Activated naive CD4-positive, alpha-beta T cell treated with anti-CD3 and anti-CD28 coated beads, Interleukin-2, amount 50 U/mL, for 72 hours (primary cell): ENCODE measurements at regions not wholly inside any gene's neighbourhood (a gene's known extent, or its start where the extent isn't known, plus 50 kb on each side); places are given as distances from the start of the nearest gene placed in this dataset.
"Not testable (repeated sequence)": the region's sequence is repeated elsewhere in the genome, so short reads cannot be mapped to it uniquely, and the experiment has no call there.

Experiments used
- ATAC-seq, 2 donors: fragments of 150-1000 bp; cut with Tn5 transposase; 2 replicates each; pipeline ENCODE4 v1.10.0; 2021; ENCODE audit warnings: mild to moderate bottlenecking in 2 of 2, moderate library complexity in 2 of 2
- DNase-seq, 2 donors: peaks; one replicate each; pipeline ENCODE4 v3.0.0; 2021 to 2022; ENCODE audit warnings: low spot score in 2 of 2
- H3K27ac Mint-ChIP-seq, 2 donors: one replicate each; pipeline ENCODE4 v1.8.0; 2022; ENCODE audit warnings: mild to moderate bottlenecking in 2 of 2, mixed read lengths in 2 of 2
- H3K36me3 Mint-ChIP-seq, 2 donors: one replicate each; pipeline ENCODE4 v1.8.0; 2022; ENCODE audit warnings: mixed read lengths in 2 of 2
- H3K9me3 Mint-ChIP-seq, 2 donors: one replicate each; pipeline ENCODE4 v1.8.0; 2022; ENCODE audit warnings: mixed read lengths in 2 of 2

DNA sequence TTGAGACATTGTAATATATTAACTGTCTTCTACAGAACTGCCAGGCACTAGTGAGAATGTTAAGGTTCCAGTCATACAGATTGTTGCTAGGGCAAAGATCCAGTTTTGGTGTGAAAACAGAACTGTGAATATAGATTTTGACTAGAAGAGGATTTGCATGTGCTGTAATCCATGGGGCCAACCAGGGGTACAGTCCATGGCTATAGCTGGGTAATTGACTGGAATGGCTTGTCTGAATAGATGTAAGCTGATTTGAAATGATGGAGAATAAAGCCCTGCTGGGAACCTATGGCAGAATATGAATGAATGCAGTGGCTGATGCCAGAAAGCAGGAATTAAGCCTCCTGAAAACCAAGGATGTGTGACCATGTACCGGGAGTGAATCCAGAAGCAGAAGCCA lies 748.5 kb upstream of the CDH10 start:
- Mint-ChIP-seq H3K9me3 (peaks cover 0 to 10% of the 10 kb centered on the region in 2 donors), H3K36me3 (no peaks in the 10 kb centered on the region), H3K27ac (no peak overlapping the region)
- no peak for ATAC-seq
- DNase-seq, result no peak

DNA sequence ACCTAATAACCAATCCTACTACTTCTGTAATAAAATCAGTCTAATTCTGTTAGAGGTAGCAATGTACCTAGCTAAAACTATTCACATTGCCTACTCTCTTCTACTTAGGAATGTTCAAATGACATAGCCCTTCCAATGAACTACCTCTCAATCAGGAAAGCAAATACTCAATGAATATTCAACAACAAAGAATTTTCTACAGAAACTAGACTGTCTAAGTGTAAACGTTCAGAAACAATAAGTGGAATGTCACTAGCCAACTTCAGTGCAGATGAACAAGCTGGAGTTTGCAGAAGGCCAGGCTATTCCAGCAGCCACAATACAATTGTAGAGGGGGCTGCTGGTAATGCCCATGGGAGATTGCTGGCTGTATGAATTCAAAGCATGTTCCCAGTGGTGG lies 743.2 kb upstream of the CDH10 start:
- H3K9me3 Mint-ChIP-seq, result peaks cover 16 to 18% of the 10 kb centered on the region in 2 donors
- H3K36me3 Mint-ChIP-seq, result peaks cover 7% of the 10 kb centered on the region in 2 donors

DNA sequence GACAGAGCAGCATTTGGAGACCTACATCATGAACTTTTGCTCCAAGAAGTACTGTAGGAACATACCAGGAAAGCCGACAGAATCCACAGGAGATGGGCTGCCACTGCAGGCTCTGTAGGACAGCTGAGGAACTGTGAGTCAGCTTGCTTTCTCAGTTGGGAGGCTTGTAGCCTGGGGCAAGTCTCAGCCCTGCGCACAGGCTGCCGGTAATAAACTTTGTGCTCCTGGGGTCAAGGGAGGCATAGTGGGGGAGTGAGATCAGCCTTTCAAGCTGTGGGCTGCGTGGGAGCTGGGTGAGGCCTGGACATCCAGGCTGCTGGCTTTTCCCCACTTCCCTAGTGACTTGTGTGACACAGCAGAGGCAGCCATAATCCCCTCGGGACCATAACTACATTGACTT lies 718.0 kb upstream of the CDH10 start:
- no peak overlapping the region for H3K27ac Mint-ChIP-seq
- no peak for DNase-seq
- H3K9me3 Mint-ChIP-seq, result peaks cover 41 to 49% of the 10 kb centered on the region in 2 donors
- H3K36me3 Mint-ChIP-seq, result peaks cover 0 to 17% of the 10 kb centered on the region in 2 donors
- no peak for ATAC-seq

More for the DNA sequence above, 743.2 kb upstream of the CDH10 start:
- H3K27ac Mint-ChIP-seq, result no peak overlapping the region
- no peak for DNase-seq
- no peak for ATAC-seq

DNA sequence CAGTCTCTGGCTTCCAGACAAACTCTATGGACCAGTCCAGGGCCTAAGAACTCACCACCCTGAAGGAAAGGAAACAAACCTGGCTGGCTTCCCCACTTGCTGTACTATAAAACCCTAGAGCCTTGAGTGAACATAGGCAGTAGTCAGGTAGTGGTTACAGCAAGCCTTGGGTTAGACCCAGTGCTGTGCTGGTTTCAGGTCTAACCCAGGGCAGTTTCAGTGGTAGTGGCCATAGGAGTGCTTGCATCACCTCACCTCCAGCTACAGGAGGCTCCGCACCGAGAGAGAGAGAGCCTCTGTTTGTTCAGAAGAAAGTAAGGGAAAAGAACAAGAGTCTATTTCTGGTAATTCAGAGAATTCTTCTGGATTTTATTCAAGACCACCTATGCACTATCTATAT lies 714.1 kb upstream of the CDH10 start:
- ATAC-seq, result no peak
- no peak for DNase-seq
- Mint-ChIP-seq H3K27ac (no peak overlapping the region), H3K36me3 (peaks cover 0 to 12% of the 10 kb centered on the region in 2 donors), H3K9me3 (peaks cover 37 to 45% of the 10 kb centered on the region in 2 donors)

DNA sequence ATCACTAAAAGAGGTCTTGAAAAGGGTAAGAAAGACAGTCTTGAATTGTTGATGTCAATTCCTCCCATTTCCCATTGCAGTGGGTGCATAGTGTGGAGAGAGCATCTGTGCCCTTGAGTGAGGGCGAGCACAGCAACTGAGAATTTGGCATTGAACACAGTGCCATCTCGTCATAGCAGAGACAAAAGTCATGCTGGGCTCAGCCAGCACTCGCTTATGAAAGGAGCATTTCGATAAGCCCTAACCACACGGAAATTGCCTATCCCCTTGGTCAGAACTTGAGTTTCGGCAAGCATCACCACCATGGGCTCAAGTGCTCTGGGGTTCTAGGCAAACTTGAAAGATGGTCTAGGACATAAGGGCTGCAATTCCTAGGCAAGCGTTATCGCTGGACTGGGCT lies 712.8 kb upstream of the CDH10 start:
- no peak overlapping the region for H3K27ac Mint-ChIP-seq
- no peak for DNase-seq

DNA sequence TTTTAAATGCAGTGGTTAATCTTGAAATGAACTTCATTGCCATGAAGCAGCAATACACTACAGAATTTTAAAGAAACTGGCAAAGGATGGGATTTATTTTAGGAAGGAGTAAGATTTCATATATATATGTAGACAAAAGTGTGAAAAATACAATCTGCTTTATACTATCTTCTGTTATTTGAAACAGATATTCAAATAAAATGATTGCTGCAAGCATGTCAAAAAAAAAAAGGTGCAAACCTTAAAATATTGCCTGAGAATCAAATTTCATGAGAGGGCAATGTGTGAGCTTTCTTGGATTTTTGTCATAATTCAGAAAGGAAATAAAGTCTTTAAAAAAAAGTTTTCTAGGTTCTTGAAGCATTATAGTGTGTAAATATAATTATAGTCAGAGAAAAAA lies 705.0 kb upstream of the CDH10 start:
- DNase-seq (no peak), ATAC-seq (no peak)
- no peak overlapping the region for H3K27ac Mint-ChIP-seq
- H3K9me3 Mint-ChIP-seq, result peaks cover 7 to 19% of the 10 kb centered on the region in 2 donors
- peaks cover 0 to 6% of the 10 kb centered on the region in 2 donors for H3K36me3 Mint-ChIP-seq

More for the DNA sequence above, 712.8 kb upstream of the CDH10 start:
- Mint-ChIP-seq H3K9me3 (peaks cover 28 to 40% of the 10 kb centered on the region in 2 donors), H3K36me3 (peaks cover 0 to 5% of the 10 kb centered on the region in 2 donors)
- no peak for ATAC-seq

DNA sequence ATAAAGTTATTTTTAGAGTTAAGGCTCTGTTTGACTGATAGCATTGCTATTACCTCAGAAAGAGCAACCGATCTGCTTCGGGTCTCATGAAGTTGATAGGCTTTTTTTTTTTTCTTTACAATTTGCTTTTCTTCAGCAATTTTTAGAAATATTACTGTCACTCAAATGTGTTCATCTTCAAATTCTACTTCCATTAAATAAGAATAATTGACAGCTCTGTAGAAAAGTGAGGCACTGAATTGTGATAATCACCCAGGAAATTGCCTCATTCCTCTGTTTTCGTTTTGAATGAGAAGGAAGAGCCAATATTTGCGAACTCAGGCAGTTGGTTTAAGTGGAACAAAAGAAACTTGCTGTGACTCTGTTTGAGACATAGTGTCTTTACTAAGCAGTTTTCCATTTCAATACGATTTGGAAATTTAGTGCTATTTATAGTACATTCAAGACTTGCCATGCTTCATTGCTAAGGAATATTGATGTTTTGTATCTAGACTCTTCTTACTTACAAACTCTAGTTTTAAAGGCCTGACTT lies 700.5 kb upstream of the CDH10 start:
- ATAC-seq (no peak), DNase-seq (no peak)
- Mint-ChIP-seq H3K36me3 (peaks cover 0 to 8% of the 10 kb centered on the region in 2 donors), H3K9me3 (peaks cover 7 to 31% of the 10 kb centered on the region in 2 donors), H3K27ac (no peak overlapping the region)

DNA sequence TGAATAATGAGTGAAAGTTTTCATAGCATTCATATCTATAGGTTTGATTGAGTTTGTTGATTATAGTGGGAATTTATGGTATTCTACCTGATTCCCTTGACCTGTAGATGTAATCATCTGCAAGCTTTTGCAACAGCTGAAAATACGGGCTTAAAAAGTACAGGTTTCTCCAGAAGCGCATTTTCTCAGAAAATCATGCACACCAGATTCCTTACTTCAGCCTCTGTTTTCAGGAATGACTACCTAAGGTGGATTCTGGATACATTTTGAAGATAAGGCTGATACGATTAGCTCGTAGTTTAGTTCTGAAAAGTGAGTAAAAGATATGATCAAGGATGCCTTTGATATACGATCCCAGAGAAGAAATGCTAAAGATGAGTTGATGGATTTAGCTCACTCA lies 694.8 kb upstream of the CDH10 start:
- no peak for DNase-seq

DNA sequence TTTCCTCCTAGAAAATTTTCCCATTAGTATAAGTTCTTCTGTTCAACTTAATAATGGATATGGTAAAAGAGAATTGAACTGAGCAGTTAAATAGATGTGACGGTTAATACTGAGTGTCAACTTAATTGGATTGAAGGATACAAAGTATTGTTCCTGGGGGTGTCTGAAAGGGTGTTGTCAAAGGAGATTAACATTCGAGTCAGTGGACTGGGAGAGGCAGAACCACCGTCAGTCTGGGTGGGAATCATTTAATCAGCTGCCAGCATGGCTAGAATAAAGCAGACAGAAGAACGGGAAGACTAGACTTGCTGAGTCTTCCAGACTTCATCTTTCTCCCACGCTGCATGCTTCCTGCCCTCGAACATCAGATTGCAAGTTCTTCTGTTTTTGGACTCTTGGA lies 689.6 kb upstream of the CDH10 start:
- Mint-ChIP-seq H3K36me3 (peaks cover 0 to 6% of the 10 kb centered on the region in 2 donors), H3K9me3 (peaks cover 20 to 21% of the 10 kb centered on the region in 2 donors), H3K27ac (no peak overlapping the region)
- DNase-seq (no peak), ATAC-seq (no peak)

More for the DNA sequence above, 694.8 kb upstream of the CDH10 start:
- Mint-ChIP-seq H3K36me3 (peaks cover 0 to 6% of the 10 kb centered on the region in 2 donors), H3K9me3 (peaks cover 30% of the 10 kb centered on the region in 2 donors), H3K27ac (no peak overlapping the region)
- no peak for ATAC-seq

DNA sequence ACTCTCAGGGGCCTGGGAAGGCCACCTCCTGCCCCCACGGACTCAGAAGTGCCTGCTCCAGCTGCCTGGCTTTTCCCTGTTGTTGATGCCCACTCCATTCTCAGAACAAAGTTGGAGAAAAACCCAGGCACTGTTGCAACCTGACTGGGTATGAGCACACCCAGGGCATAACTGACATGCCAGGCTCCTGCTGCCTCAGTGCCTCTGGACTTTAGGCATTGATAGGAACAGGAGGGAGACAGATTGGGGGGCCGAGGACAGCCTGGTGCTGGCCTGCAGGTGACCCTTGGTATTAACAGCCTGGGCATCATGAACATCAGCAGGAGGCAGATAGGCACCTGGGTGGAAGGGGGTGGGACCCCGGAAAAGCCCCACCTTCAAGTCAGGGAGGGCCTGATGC lies 685.9 kb upstream of the CDH10 start:
- no peak for DNase-seq
- peaks cover 4 to 6% of the 10 kb centered on the region in 2 donors for H3K9me3 Mint-ChIP-seq
- no peak overlapping the region for H3K27ac Mint-ChIP-seq
- no peaks in the 10 kb centered on the region for H3K36me3 Mint-ChIP-seq
- ATAC-seq, result no peak

DNA sequence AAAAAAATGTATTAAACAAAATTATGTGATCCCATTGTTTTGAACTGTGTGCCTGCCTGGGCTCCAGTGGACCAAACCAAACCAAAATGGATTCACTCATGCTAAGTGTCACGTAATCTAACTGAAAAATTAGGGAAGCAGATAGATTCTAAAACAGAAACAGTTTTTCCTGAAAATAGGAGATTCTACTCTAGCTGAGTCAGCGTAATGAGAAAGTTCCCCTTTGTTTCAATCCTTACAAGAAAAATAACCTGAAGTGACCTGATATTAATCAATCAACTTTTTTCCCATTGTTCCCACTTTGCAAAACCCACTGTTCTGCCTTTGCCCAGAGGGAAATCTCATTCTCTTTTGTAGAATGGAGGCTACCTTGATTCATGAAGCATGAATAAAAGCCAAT lies 682.4 kb upstream of the CDH10 start:
- H3K9me3 Mint-ChIP-seq, result peaks cover 0 to 3% of the 10 kb centered on the region in 2 donors
- ATAC-seq (no peak), DNase-seq (no peak)
- no peak overlapping the region for H3K27ac Mint-ChIP-seq
- H3K36me3 Mint-ChIP-seq, result no peaks in the 10 kb centered on the region

DNA sequence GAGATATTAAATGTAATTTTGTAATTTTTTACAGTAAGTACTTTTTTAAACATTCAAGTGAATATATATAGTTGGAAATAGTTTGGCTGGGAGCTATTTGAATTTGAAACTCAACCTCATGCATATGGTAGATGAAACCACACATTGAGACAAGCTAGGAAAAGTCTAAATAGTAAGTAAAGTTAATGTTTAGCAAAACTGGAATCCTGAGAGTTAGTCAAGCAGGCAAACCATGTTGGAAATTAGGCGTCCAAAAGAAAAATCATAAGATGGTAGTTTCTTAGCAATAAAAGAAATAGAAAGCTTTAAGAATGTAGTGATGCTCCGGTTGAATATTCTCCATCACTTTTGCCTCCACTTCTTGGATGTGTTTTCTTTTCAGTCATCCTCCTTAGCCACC lies 657.1 kb upstream of the CDH10 start:
- H3K27ac Mint-ChIP-seq, result no peak overlapping the region
- H3K9me3 Mint-ChIP-seq, result peaks cover 12 to 18% of the 10 kb centered on the region in 2 donors
- no peaks in the 10 kb centered on the region for H3K36me3 Mint-ChIP-seq
- no peak for DNase-seq
- no peak for ATAC-seq

DNA sequence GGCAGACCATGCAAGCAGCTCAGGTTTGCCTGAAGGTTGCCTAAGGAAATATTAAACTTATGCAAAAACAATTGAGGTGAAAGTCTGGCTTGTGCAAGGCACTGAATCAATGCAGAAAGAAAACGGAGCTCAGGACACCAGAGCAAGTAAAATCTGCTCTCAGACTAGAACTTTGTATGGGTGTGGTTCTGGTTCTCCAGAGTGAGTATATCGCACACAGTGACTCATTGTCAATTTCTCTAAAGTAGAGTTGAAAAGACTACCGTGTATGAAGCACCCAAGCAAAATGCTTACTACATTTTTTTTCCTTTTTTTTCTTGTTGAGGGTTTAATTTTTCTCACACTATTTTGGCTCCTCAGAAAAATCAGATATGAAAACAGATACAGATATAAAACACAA lies 650.3 kb upstream of the CDH10 start:
- peaks cover 20 to 21% of the 10 kb centered on the region in 2 donors for H3K9me3 Mint-ChIP-seq
- DNase-seq (no peak), ATAC-seq (no peak)
- no peak overlapping the region for H3K27ac Mint-ChIP-seq
- no peaks in the 10 kb centered on the region for H3K36me3 Mint-ChIP-seq

DNA sequence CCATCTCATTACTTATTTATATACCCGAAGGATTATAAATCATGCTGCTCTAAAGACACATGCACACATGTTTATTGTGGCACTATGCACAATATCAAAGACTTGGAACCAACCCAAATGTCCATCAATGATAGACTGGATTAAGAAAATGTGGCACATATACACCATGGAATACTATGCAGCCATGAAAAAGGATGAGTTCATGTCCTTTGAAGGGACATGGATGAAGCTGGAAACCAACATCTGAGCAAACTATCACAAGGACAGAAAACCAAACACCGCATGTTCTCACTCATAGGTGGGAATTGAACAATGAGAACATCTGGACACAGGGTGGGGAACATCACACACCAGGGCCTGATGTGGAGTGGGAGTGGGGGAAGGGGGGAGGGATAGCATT lies 645.0 kb upstream of the CDH10 start:
- not testable (repeated sequence) for DNase-seq, H3K9me3 Mint-ChIP-seq, H3K36me3 Mint-ChIP-seq, ATAC-seq, H3K27ac Mint-ChIP-seq

DNA sequence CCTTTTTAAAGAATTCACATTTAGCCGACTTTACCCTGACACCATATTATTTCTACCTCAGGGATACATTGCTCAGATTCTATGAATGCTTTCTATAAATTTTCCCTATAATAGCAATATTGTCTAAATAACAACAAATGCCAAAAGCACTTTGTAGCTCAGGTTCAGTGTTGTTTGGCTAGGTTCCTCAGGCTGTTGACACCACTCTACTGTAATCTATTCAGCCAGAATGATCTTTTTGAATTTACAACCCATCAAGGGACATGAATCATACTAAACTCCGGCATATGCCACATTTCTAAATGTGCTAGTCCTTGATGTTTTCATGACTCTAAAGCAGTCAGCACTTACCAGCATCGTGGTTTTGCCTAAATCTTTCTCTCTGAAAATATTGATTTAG lies 641.5 kb upstream of the CDH10 start:
- H3K9me3 Mint-ChIP-seq, result peaks cover 7 to 13% of the 10 kb centered on the region in 2 donors
- ATAC-seq (no peak), DNase-seq (no peak)
- H3K36me3 Mint-ChIP-seq, result no peaks in the 10 kb centered on the region
- no peak overlapping the region for H3K27ac Mint-ChIP-seq

DNA sequence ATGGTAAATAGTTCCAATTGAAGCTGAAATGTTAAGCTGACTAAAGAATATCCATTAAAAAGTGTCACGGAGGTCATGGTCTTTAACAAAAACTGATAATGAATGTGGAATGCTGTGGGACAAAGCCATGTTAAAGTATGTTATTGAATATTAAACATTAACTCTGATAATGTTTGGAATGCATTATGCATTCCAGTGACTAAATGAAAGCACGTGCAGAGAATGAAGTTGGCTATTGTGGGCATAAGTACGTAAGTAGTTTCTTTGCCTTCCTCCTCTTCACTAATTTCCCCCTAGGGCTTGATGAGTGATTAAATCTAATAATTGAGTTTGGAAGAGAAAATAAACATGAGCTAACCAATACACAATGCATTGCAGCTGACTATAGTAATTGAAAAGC lies 640.4 kb upstream of the CDH10 start:
- Mint-ChIP-seq H3K36me3 (no peaks in the 10 kb centered on the region), H3K27ac (no peak overlapping the region), H3K9me3 (peaks cover 8 to 13% of the 10 kb centered on the region in 2 donors)
- DNase-seq, result no peak
- no peak for ATAC-seq

DNA sequence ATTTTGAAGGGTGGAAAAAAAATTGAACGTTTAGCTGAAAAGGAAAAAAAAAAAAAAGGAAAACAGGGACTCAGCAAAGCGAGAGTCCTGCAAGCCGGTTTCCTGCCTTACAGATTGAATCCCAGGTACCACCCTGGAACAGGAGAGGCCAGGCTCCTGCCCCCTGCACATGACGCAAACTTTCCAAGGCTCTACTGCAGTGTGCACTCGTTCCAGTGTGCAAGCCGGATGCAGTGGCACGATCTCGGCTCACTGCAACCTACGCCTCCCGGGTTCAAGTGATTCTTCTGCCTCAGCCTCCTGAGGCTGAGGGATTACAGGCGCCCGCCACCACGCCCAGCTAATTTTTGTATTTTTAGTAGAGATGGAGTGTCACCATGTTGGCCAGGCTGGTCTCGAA lies 618.7 kb upstream of the CDH10 start:
- ATAC-seq, H3K27ac Mint-ChIP-seq, H3K36me3 Mint-ChIP-seq, DNase-seq: not testable (repeated sequence)
- peaks cover 14 to 25% of the 10 kb centered on the region in 2 donors for H3K9me3 Mint-ChIP-seq

DNA sequence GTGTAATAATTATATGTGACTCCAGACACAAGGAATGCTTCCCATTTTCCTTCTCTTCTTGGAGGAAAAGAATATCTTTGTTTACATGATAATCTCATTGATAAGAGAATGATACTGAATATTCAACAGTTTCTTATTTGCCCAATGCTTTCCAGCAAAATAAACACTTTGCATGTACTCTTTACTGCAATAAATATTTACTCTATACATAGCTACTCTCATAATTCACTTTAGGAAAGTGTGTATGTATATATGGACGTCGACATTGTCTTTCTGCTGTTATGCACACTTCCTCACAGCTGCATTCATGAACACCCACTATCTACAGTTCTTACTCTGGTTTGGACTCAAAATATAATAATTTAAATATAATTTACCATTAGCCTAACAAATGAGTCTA lies 617.4 kb upstream of the CDH10 start:
- H3K36me3 Mint-ChIP-seq, result no peaks in the 10 kb centered on the region
- no peak for DNase-seq
- peaks cover 7 to 19% of the 10 kb centered on the region in 2 donors for H3K9me3 Mint-ChIP-seq
- no peak for ATAC-seq
- H3K27ac Mint-ChIP-seq, result no peak overlapping the region
